Endothelial cell of umbilical vein (primary cell): ENCODE measurements at regions not wholly inside any gene's neighbourhood (a gene's known extent, or its start where the extent isn't known, plus 50 kb on each side); places are given as distances from the start of the nearest gene placed in this dataset.

Experiments used
- BruUV-seq: library from RNA; stranded (reverse); fragments of 400-500 nt; replicated peaks from 2 replicates; lab custom pipeline; 2021; lab: Mats Ljungman, UMichigan
- CTCF ChIA-PET: fragments of 300-600, 350-600 bp; sonication (Branson Sonifier 250); formaldehyde crosslinking; loops from one replicate; lab custom pipeline; 2021; ENCODE audit warnings: antibody characterized with exemption, inconsistent platforms; lab: Charles Lee
- POLR2A ChIA-PET: fragments of 300-600, 350-600 bp; sonication (Branson Sonifier 250); formaldehyde crosslinking; loops from one replicate; lab custom pipeline; 2021; ENCODE audit warnings: antibody characterized with exemption, inconsistent platforms; lab: Charles Lee
- DNase-seq: peaks from one replicate; pipeline ENCODE4 v3.0.0-alpha.2; 2011; ENCODE audit warnings: low read depth, low spot score
- FAIRE-seq: peaks from 2 replicates; lab custom pipeline; 2011; peaks lifted over from hg19 to GRCh38; lab: Jason Lieb, UNC
- H2AFZ ChIP-seq: 2 replicates; pipeline ENCODE4 v1.6.0; 2012; ENCODE audit warnings: low read depth, low read length, control low read depth, inconsistent platforms
- H3K27ac ChIP-seq: 2 replicates; pipeline ENCODE4 v1.5.1; 2011; ENCODE audit warnings: low read depth, mild to moderate bottlenecking, control low read depth, low read length, moderate library complexity; ENCODE audit not compliant: insufficient read depth
- H3K27me3 ChIP-seq, 2 experiments: 2 replicates each; pipeline versions ENCODE4 v1.6.0 to v1.6.1; 2011; ENCODE audit warnings: low read length in 2 of 2, mixed read lengths in 1 of 2; ENCODE audit not compliant: control insufficient read depth in 2 of 2, insufficient read depth in 2 of 2
- H3K36me3 ChIP-seq, 2 experiments: 2 replicates in 1 of 2; 3 replicates in 1 of 2; pipeline ENCODE4 v1.5.1; 2011; ENCODE audit warnings: low read length in 2 of 2, mild to moderate bottlenecking in 1 of 2, moderate library complexity in 1 of 2; ENCODE audit not compliant: control insufficient read depth in 2 of 2, insufficient read depth in 2 of 2; ENCODE audit errors: extremely low read depth in 1 of 2
- H3K4me1 ChIP-seq: 3 replicates; pipeline ENCODE4 v1.5.1; 2011; ENCODE audit warnings: mild to moderate bottlenecking, low read length; ENCODE audit not compliant: control insufficient read depth, insufficient read depth; ENCODE audit errors: extremely low read depth
- H3K4me2 ChIP-seq: 2 replicates; pipeline ENCODE4 v1.6.1; 2011; ENCODE audit warnings: low read length, control low read depth, mixed read lengths; ENCODE audit not compliant: insufficient read depth
- H3K4me3 ChIP-seq, 3 experiments: fragments of 200-600 bp in 1 of 3; sonication (generic), shearing (Covaris generic) in 1 of 3; replicated peaks in 1 of 3; 2 replicates each; pipeline ENCODE4 v1.5.1; 2011 to 2016; ENCODE audit warnings: control low read depth in 3 of 3, low read length in 3 of 3, mild to moderate bottlenecking in 2 of 3, inconsistent platforms in 1 of 3, low read depth in 1 of 3, moderate library complexity in 1 of 3; ENCODE audit not compliant: insufficient read depth in 1 of 3
- H3K79me2 ChIP-seq: 2 replicates; pipeline ENCODE4 v1.6.0; 2012; ENCODE audit warnings: low read length, inconsistent platforms; ENCODE audit not compliant: control insufficient read depth, insufficient read depth
- H3K9ac ChIP-seq: replicated peaks from 2 replicates; pipeline ENCODE3; 2011; ENCODE audit warnings: low read length, control low read depth; ENCODE audit not compliant: insufficient read depth; ENCODE audit errors: extremely low read depth
- H3K9me1 ChIP-seq: replicated peaks from 3 replicates; pipeline ENCODE4 v1.6.0; 2011; ENCODE audit warnings: mild to moderate bottlenecking, low read length; ENCODE audit not compliant: control insufficient read depth, insufficient read depth; ENCODE audit errors: extremely low read depth
- H3K9me3 ChIP-seq: replicated peaks from 2 replicates; pipeline ENCODE4 v1.5.1; 2012; ENCODE audit warnings: low read length, inconsistent platforms; ENCODE audit not compliant: control insufficient read depth, insufficient read depth
- H4K20me1 ChIP-seq: replicated peaks from 2 replicates; pipeline ENCODE3; 2011; ENCODE audit warnings: mild to moderate bottlenecking, low read length; ENCODE audit not compliant: control insufficient read depth, insufficient read depth; ENCODE audit errors: extremely low read depth
- EZH2 ChIP-seq: IDR thresholded peaks from 2 replicates; pipeline ENCODE4 v1.6.1; 2012; ENCODE audit warnings: borderline replicate concordance, low read depth, mild to moderate bottlenecking, moderate library complexity, low read length, inconsistent platforms; ENCODE audit not compliant: severe bottlenecking
- FOS ChIP-seq: IDR thresholded peaks from 2 replicates; pipeline ENCODE4 v1.6.1; 2011; ENCODE audit warnings: mild to moderate bottlenecking, low read length, moderate library complexity, borderline replicate concordance; ENCODE audit not compliant: insufficient read depth
- GATA2 ChIP-seq: IDR thresholded peaks from 2 replicates; pipeline ENCODE4 v1.7.0; 2011; ENCODE audit warnings: low read depth, mild to moderate bottlenecking, moderate library complexity, mixed read lengths, low read length; ENCODE audit not compliant: insufficient read length, insufficient read depth
- JUN ChIP-seq: IDR thresholded peaks from 2 replicates; pipeline ENCODE4 v1.6.1; 2011; ENCODE audit warnings: borderline replicate concordance, low read depth; ENCODE audit not compliant: insufficient read length, insufficient read depth
- MYC ChIP-seq: IDR thresholded peaks from one replicate; pipeline ENCODE4 v1.6.1; 2011; ENCODE audit warnings: mild to moderate bottlenecking, low read depth, low read length
- POLR2A ChIP-seq: IDR thresholded peaks from 2 replicates; pipeline ENCODE4 v1.6.1; 2012; ENCODE audit warnings: low read depth, mild to moderate bottlenecking, control low read depth, low read length
- POLR2AphosphoS5 ChIP-seq: IDR thresholded peaks from 2 replicates; pipeline ENCODE4 v1.6.1; 2012; ENCODE audit warnings: low read depth, mild to moderate bottlenecking, control low read depth, low read length, moderate library complexity; ENCODE audit not compliant: insufficient read depth
- dilution Hi-C: fragments of 300-500 bp; cut with MboI; formaldehyde crosslinking; loops from one replicate; pipeline ENCODE4 v1.15.0; 2019; ENCODE audit warnings: low sequenced_read_pairs; ENCODE audit not compliant: extremely low pct_ligation_motif_present
- intact Hi-C: fragments of 100-400 bp; cut with micrococcal nuclease; formaldehyde crosslinking; loops from one replicate; pipeline ENCODE4 v1.10.0; 2022
- TF ChIP-seq, protein P1 (sequence below), 2 donors: IDR thresholded peaks; 1 replicate in 1 of 2; 2 replicates in 1 of 2; pipeline ENCODE4 v1.5.1; 2011; ENCODE audit warnings: low read length in 2 of 2, mild to moderate bottlenecking in 2 of 2, moderate library complexity in 2 of 2, control low read depth in 1 of 2, inconsistent platforms in 1 of 2, low read depth in 1 of 2; ENCODE audit not compliant: insufficient read depth in 1 of 2; ENCODE audit errors: extremely low read depth in 1 of 2
- TF ChIP-seq, protein P2 (sequence below): IDR thresholded peaks from 2 replicates; pipeline ENCODE4 v1.6.1; 2011; ENCODE audit not compliant: insufficient read depth, insufficient read length

DNA sequence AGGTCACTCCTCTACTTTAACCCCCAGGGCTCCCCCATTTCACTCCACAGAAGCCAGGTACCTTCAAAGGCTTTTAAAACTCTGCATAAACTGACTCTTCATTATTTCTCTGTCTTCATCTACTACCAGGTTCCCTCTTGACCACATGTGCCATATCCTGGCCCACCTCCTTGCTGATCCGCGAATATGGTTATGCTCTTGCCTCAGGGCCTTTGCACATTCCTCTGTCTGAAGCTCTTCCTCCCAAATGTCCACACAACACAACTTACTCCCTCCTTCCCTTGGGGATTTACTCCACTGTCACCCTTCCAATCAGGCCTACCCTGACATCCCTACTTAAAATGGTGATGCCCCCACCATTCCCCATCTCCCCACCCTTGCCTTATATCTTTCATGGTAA, 134.6 kb upstream of the ANKRD55 start:
- no peak for TF ChIP-seq POLR2A
- TF ChIP-seq, protein P1, sequence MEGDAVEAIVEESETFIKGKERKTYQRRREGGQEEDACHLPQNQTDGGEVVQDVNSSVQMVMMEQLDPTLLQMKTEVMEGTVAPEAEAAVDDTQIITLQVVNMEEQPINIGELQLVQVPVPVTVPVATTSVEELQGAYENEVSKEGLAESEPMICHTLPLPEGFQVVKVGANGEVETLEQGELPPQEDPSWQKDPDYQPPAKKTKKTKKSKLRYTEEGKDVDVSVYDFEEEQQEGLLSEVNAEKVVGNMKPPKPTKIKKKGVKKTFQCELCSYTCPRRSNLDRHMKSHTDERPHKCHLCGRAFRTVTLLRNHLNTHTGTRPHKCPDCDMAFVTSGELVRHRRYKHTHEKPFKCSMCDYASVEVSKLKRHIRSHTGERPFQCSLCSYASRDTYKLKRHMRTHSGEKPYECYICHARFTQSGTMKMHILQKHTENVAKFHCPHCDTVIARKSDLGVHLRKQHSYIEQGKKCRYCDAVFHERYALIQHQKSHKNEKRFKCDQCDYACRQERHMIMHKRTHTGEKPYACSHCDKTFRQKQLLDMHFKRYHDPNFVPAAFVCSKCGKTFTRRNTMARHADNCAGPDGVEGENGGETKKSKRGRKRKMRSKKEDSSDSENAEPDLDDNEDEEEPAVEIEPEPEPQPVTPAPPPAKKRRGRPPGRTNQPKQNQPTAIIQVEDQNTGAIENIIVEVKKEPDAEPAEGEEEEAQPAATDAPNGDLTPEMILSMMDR (IDR thresholded peaks at IDR 0.05; ENCODE audit: extremely low read depth in 1 of 2, insufficient read depth in 1 of 2, low read depth in 1 of 2, low read length in 2 of 2): no peak
- TF ChIP-seq JUN: no peak
- TF ChIP-seq GATA2: no peak
- TF ChIP-seq, protein P2, sequence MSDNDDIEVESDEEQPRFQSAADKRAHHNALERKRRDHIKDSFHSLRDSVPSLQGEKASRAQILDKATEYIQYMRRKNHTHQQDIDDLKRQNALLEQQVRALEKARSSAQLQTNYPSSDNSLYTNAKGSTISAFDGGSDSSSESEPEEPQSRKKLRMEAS: no peak
- no peak for TF ChIP-seq FOS
- TF ChIP-seq MYC: no peak
- TF ChIP-seq POLR2AphosphoS5: no peak
- TF ChIP-seq EZH2: no peak
- no peaks in the 10 kb centered on the region for H3K4me1 ChIP-seq
- no peak for DNase-seq
- H3K36me3 ChIP-seq: no peaks in the 10 kb centered on the region
- no peak overlapping the region for H3K4me3 ChIP-seq
- dilution Hi-C loops: no loop called here
- H3K9me1 ChIP-seq: no peaks in the 10 kb centered on the region
- H3K4me2 ChIP-seq: no peak overlapping the region
- H3K9ac ChIP-seq: no peak overlapping the region
- no peaks in the 10 kb centered on the region for H3K9me3 ChIP-seq
- no peak overlapping the region for H3K27ac ChIP-seq
- no peak overlapping the region for H2AFZ ChIP-seq
- intact Hi-C loops: no loop called here
- no peaks in the 10 kb centered on the region for H4K20me1 ChIP-seq
- no peaks in the 10 kb centered on the region for H3K27me3 ChIP-seq
- FAIRE-seq: no peak
- ChIA-PET POLR2A (no interaction called here), CTCF (interaction anchor here (1.0 to 1.1 kb wide), 2 partner anchors 38 to 97 kb away, joined by 3 read pairs; no protein-coding TSS in a partner anchor)
- no TSS peak for BruUV-seq
- no peaks in the 10 kb centered on the region for H3K79me2 ChIP-seq
